ACHN (cell line): ENCODE measurements at regions not wholly inside any gene's neighbourhood (a gene's known extent, or its start where the extent isn't known, plus 50 kb on each side); places are given as distances from the start of the nearest gene placed in this dataset.

Experiments
- DNase-seq: peaks from one replicate; pipeline ENCODE4 v3.0.0-alpha.2; 2015
- in situ Hi-C: cut with HindIII; loops from 2 replicates; pipeline ENCODE4 v1.10.0; 2017; ENCODE audit warnings: low sequenced_read_pairs, low pct_ligation_motif_present, low pct_unique_long_range_greater_than_20kb

GRCh38 chr13:44763615-44764301 is 187.6 kb upstream of the TSC22D1 start:
- DNase-seq, result no peak
- in situ Hi-C loops, result no loop called here

GRCh38 chr13:44762911-44763310 is 186.8 kb upstream of the TSC22D1 start:
- in situ Hi-C loops, result no loop called here
- no peak for DNase-seq

GRCh38 chr13:44760434-44760833 is 184.3 kb upstream of the TSC22D1 start:
- in situ Hi-C loops, result no loop called here
- DNase-seq, result no peak

GRCh38 chr13:44759384-44760360 is 183.5 kb upstream of the TSC22D1 start:
- no peak for DNase-seq

GRCh38 chr13:44758630-44759383 is 182.7 kb upstream of the TSC22D1 start:
- peak; percentile 44 for DNase-seq
- in situ Hi-C loops, result no loop called here

More at GRCh38 chr13:44759384-44760360, 183.5 kb upstream of the TSC22D1 start:
- in situ Hi-C loops, result no loop called here

- in situ Hi-C loops, result no loop called here
- DNase-seq, result no peak
These were observed 181.5 kb upstream of the TSC22D1 start for GRCh38 chr13:44757671-44758070.

GRCh38 chr13:44756276-44756810 is 180.2 kb upstream of the TSC22D1 start:
- in situ Hi-C loops, result no loop called here
- DNase-seq, result no peak

GRCh38 chr13:44755872-44756271 is 179.7 kb upstream of the TSC22D1 start:
- in situ Hi-C loops, result no loop called here
- peak; percentile 62 for DNase-seq

GRCh38 chr13:44752164-44752563 is 176.0 kb upstream of the TSC22D1 start:
- in situ Hi-C loops, result no loop called here
- DNase-seq, result no peak

- in situ Hi-C loops, result no loop called here
- DNase-seq, result no peak
These were observed 174.5 kb upstream of the TSC22D1 start for GRCh38 chr13:44750630-44751029.

GRCh38 chr13:44749906-44750305 is 173.8 kb upstream of the TSC22D1 start:
- DNase-seq, result no peak
- in situ Hi-C loops, result no loop called here

GRCh38 chr13:44748439-44748838 is 172.3 kb upstream of the TSC22D1 start:
- in situ Hi-C loops, result no loop called here
- no peak for DNase-seq

GRCh38 chr13:44747179-44747578 is 171.0 kb upstream of the TSC22D1 start:
- DNase-seq, result no peak
- in situ Hi-C loops, result no loop called here

GRCh38 chr13:44746690-44747089 is 170.6 kb upstream of the TSC22D1 start:
- DNase-seq, result no peak
- in situ Hi-C loops, result no loop called here

GRCh38 chr13:44744880-44745633 is 168.9 kb upstream of the TSC22D1 start:
- in situ Hi-C loops, result no loop called here
- no peak for DNase-seq

- no peak for DNase-seq
- in situ Hi-C loops, result no loop called here
These were observed 163.4 kb upstream of the TSC22D1 start for GRCh38 chr13:44739539-44739938.

- in situ Hi-C loops, result no loop called here
- DNase-seq, result no peak
These were observed 163.0 kb upstream of the TSC22D1 start for GRCh38 chr13:44739120-44739519.

GRCh38 chr13:44738463-44738862 is 162.3 kb upstream of the TSC22D1 start:
- in situ Hi-C loops, result no loop called here
- no peak for DNase-seq
